OCI-LY3 (cell line): ENCODE measurements at regions not wholly inside any gene's neighbourhood (a gene's known extent, or its start where the extent isn't known, plus 50 kb on each side); places are given as distances from the start of the nearest gene placed in this dataset.

ENCODE experiments used
- EZH2phosphoT487 ChIP-seq: fragments of 200-600 bp; shearing (Covaris generic); IDR thresholded peaks from 2 replicates; pipeline ENCODE4 v1.6.1; 2018; ENCODE audit warnings: antibody characterized with exemption, mixed run types, low read depth
- TF ChIP-seq, protein P1 (sequence below): fragments of 200-600, 300-600 bp; sonication (generic); IDR thresholded peaks from 2 replicates; pipeline ENCODE4 v1.5.1; 2014; ENCODE audit warnings: antibody characterized with exemption, low read length, low read depth

GRCh38 chr19:30742406-30742938 lies 370.3 kb downstream of the ZNF536 start:
- TF ChIP-seq, protein P1, sequence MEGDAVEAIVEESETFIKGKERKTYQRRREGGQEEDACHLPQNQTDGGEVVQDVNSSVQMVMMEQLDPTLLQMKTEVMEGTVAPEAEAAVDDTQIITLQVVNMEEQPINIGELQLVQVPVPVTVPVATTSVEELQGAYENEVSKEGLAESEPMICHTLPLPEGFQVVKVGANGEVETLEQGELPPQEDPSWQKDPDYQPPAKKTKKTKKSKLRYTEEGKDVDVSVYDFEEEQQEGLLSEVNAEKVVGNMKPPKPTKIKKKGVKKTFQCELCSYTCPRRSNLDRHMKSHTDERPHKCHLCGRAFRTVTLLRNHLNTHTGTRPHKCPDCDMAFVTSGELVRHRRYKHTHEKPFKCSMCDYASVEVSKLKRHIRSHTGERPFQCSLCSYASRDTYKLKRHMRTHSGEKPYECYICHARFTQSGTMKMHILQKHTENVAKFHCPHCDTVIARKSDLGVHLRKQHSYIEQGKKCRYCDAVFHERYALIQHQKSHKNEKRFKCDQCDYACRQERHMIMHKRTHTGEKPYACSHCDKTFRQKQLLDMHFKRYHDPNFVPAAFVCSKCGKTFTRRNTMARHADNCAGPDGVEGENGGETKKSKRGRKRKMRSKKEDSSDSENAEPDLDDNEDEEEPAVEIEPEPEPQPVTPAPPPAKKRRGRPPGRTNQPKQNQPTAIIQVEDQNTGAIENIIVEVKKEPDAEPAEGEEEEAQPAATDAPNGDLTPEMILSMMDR: no peak
- no peak for TF ChIP-seq EZH2phosphoT487
